D721Med (cell line): ENCODE measurements at regions not wholly inside any gene's neighbourhood (a gene's known extent, or its start where the extent isn't known, plus 50 kb on each side); places are given as distances from the start of the nearest gene placed in this dataset.
"Not testable (repeated sequence)": the region's sequence is repeated elsewhere in the genome, so short reads cannot be mapped to it uniquely, and the experiment has no call there.

Experiments used
- DNase-seq: peaks from one replicate; pipeline ENCODE4 v3.0.0; 2011; ENCODE audit warnings: low spot score; ENCODE audit not compliant: insufficient read length
- FAIRE-seq: peaks from 2 replicates; lab custom pipeline; 2011; peaks lifted over from hg19 to GRCh38; lab: Jason Lieb, UNC
- TF ChIP-seq, protein P1 (sequence below): IDR thresholded peaks from 2 replicates; pipeline ENCODE4 v1.5.1; 2012; ENCODE audit warnings: mild to moderate bottlenecking, control low read depth; ENCODE audit not compliant: insufficient read depth; ENCODE audit errors: missing control alignments

DNA sequence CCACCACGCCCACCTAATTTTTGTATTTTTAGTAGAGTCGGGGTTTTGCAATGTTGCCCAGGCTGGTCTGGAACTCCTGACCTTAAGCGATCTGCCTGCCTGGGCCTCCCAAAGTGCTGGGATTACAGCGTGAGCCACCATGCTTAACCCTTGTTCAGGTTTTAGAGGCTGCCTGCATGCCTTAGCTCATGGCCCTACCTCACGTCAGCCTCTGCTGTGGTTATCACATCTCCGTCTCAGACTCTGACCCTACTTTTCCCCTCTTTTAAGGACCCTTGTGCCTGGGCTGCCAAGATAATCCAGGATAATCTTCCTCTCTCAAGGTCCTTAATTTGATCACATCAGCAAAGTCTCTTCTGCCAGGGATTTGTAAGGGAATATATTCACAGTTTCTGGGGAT lies 98.2 kb upstream of the PMAIP1 start:
- FAIRE-seq = peak; percentile 93
- no peak for DNase-seq
- TF ChIP-seq, protein P1, sequence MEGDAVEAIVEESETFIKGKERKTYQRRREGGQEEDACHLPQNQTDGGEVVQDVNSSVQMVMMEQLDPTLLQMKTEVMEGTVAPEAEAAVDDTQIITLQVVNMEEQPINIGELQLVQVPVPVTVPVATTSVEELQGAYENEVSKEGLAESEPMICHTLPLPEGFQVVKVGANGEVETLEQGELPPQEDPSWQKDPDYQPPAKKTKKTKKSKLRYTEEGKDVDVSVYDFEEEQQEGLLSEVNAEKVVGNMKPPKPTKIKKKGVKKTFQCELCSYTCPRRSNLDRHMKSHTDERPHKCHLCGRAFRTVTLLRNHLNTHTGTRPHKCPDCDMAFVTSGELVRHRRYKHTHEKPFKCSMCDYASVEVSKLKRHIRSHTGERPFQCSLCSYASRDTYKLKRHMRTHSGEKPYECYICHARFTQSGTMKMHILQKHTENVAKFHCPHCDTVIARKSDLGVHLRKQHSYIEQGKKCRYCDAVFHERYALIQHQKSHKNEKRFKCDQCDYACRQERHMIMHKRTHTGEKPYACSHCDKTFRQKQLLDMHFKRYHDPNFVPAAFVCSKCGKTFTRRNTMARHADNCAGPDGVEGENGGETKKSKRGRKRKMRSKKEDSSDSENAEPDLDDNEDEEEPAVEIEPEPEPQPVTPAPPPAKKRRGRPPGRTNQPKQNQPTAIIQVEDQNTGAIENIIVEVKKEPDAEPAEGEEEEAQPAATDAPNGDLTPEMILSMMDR = no peak

- FAIRE-seq (peak; percentile 96), DNase-seq (no peak)
- TF ChIP-seq, protein P1 = no peak
Observed at GRCh38 chr18:59800897-59801296, 98.9 kb upstream of the PMAIP1 start.

DNA sequence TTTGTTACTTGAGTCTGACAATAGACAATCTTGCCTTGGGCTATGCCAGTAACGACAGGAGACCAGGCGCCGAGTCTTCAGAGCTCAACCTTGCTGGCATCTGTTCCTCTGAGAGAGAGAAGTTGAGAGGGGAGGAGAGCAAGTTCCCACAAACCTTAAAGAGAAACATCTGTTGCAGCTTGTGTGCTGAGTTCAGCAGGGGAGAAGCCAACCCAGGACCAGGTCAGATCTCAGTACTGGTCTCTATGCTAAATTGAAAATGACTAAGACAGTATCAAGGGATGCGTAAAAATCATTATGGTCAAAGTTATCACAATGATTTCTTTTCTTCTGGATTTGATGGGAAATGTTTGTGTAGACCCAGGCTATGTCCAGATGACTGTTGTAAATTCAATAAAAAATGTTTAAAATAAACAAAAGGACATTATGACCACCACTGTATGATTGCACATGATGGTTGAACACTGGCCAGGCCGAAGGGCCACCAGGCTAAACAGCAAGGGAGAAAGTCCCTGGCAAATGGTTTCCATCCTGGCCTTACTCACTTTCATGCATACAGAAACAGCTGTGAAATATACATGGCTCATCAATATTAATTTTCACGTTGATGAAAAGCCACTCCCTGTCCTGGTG lies 100.3 kb upstream of the PMAIP1 start:
- DNase-seq = no peak
- no peak for FAIRE-seq
- TF ChIP-seq, protein P1 = no peak

DNA sequence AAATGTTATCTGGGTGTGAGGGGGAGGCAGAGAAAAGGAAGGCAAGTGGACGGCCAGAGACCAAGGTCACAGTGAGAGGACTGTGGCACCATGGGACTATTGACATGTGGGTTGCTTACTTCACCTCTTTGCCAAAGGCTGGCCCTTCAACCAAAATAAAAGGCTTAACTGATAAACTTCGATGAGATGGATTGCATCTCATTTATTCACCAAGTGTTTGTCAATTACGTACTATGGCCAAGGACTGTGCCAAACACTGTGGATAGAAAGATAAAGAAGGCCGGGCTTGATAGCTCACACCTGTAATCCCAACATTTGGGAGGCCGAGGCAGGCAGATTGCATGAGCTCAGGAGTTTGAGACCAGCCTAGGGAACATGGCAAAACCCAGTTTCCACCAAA lies 98.7 kb upstream of the CCBE1 start:
- DNase-seq (no peak), FAIRE-seq (peak; percentile 80)
- TF ChIP-seq, protein P1 = no peak

DNA sequence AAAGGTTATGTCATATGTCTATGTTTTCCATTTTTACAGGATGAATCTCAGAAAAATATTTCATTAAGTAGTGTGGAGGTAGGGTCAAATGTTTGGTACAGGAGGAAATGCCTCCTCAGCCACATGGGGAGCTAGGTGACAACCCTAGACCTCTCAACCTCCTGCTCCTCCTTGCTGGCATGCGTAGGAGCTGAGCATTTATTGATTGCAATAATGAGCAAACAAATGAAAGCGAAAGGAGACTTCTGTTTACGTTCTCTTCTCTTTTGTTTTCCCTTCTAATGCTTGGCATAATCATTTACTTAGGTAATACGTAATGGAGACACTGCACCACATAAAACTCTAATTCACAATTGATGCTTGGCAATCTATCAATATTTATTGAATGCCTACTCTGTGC lies 95.1 kb upstream of the CCBE1 start:
- no peak for DNase-seq
- TF ChIP-seq, protein P1 = no peak
- peak; percentile 96 for FAIRE-seq

DNA sequence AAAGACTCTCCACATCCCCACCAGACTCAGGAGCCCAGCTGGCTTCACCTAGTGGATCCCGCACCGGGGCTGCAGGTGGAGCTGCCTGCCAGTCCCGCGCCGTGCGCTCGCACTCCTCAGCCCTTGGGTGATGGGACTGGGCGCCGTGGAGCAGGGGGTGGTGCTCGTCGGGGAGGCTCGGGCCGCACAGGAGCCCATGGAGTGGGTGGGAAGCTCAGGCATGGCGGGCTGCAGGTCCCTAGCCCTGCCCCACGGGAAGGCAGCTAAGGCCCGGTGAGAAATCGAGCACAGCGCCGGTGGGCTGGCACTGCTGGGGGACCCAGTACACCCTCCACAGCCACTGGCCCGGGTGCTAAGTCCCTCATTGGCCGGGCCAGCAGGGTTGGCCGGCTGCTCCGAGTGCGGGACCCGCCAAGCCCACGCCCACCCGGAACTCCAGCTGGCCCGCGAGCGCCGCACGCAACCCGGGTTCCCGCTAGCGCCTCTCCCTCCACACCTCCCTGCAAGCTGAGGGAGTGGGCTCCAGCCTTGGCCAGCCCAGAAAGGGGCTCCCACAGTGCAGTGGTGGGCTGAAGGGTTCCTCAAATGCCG lies 93.2 kb upstream of the CCBE1 start:
- FAIRE-seq, DNase-seq: not testable (repeated sequence)

GRCh38 chr18:59788791-59789106 lies 91.5 kb upstream of the CCBE1 start:
- TF ChIP-seq, protein P1 = no peak
- FAIRE-seq (no peak), DNase-seq (no peak)
